ENCODE measurements at regions not wholly inside any gene's neighbourhood (a gene's known extent, or its start where the extent isn't known, plus 50 kb on each side); places are given as distances from the start of the nearest gene placed in this dataset.

- H3K36me3 ChIP-seq (ENCODE audit: control insufficient read depth, insufficient read depth, low read length) = no peaks in the 10 kb centered on the region
- no peak overlapping the region for H3K27ac ChIP-seq (ENCODE audit: low read depth, low read length)
- no peaks in the 10 kb centered on the region for H3K4me1 ChIP-seq (ENCODE audit: control insufficient read depth, insufficient read depth, low read length)
- H3K4me3 ChIP-seq (ENCODE audit: low read depth, low read length) = no peak overlapping the region
- H3K9me3 ChIP-seq (ENCODE audit: control insufficient read depth, insufficient read depth, low read length) = peaks cover 9% of the 10 kb centered on the region
- H3K9ac ChIP-seq (ENCODE audit: low read depth, low read length) = no peak overlapping the region
- no peaks in the 10 kb centered on the region for H3K27me3 ChIP-seq (ENCODE audit: control insufficient read depth, insufficient read depth, low read length)
Observed at GRCh38 chr18:61727241-61728193, 165.3 kb downstream of the RNF152 start.

GRCh38 chr18:61724532-61724931, 168.3 kb downstream of the RNF152 start:
- Histone ChIP-seq H3K27me3 (ENCODE audit: control insufficient read depth, insufficient read depth, low read length) (no peaks in the 10 kb centered on the region), H3K27ac (ENCODE audit: low read depth, low read length) (no peak overlapping the region), H3K9me3 (ENCODE audit: control insufficient read depth, insufficient read depth, low read length) (peaks cover 9% of the 10 kb centered on the region), H3K9ac (ENCODE audit: low read depth, low read length) (no peak overlapping the region), H3K4me1 (ENCODE audit: control insufficient read depth, insufficient read depth, low read length) (peaks cover 8% of the 10 kb centered on the region), H3K36me3 (ENCODE audit: control insufficient read depth, insufficient read depth, low read length) (no peaks in the 10 kb centered on the region), H3K4me3 (ENCODE audit: low read depth, low read length) (no peak overlapping the region)

- Histone ChIP-seq H3K27me3 (ENCODE audit: control insufficient read depth, insufficient read depth, low read length) (no peaks in the 10 kb centered on the region), H3K4me1 (ENCODE audit: control insufficient read depth, insufficient read depth, low read length) (peaks cover 19% of the 10 kb centered on the region), H3K36me3 (ENCODE audit: control insufficient read depth, insufficient read depth, low read length) (no peaks in the 10 kb centered on the region), H3K9ac (ENCODE audit: low read depth, low read length) (no peak overlapping the region), H3K4me3 (ENCODE audit: low read depth, low read length) (no peak overlapping the region), H3K27ac (ENCODE audit: low read depth, low read length) (no peak overlapping the region), H3K9me3 (ENCODE audit: control insufficient read depth, insufficient read depth, low read length) (peaks cover 9% of the 10 kb centered on the region)
Observed at GRCh38 chr18:61722247-61722646, 170.6 kb downstream of the RNF152 start.

GRCh38 chr18:61720496-61720895, 172.3 kb downstream of the RNF152 start:
- Histone ChIP-seq H3K27me3 (ENCODE audit: control insufficient read depth, insufficient read depth, low read length) (no peaks in the 10 kb centered on the region), H3K27ac (ENCODE audit: low read depth, low read length) (no peak overlapping the region), H3K9ac (ENCODE audit: low read depth, low read length) (no peak overlapping the region), H3K36me3 (ENCODE audit: control insufficient read depth, insufficient read depth, low read length) (no peaks in the 10 kb centered on the region), H3K4me1 (ENCODE audit: control insufficient read depth, insufficient read depth, low read length) (peaks cover 19% of the 10 kb centered on the region), H3K9me3 (ENCODE audit: control insufficient read depth, insufficient read depth, low read length) (no peaks in the 10 kb centered on the region), H3K4me3 (ENCODE audit: low read depth, low read length) (no peak overlapping the region)

GRCh38 chr18:61719671-61720070, 173.1 kb downstream of the RNF152 start:
- no peak overlapping the region for H3K27ac ChIP-seq (ENCODE audit: low read depth, low read length)
- H3K4me3 ChIP-seq (ENCODE audit: low read depth, low read length) = no peak overlapping the region
- H3K36me3 ChIP-seq (ENCODE audit: control insufficient read depth, insufficient read depth, low read length) = no peaks in the 10 kb centered on the region
- H3K4me1 ChIP-seq (ENCODE audit: control insufficient read depth, insufficient read depth, low read length) = peaks cover 19% of the 10 kb centered on the region
- H3K9ac ChIP-seq (ENCODE audit: low read depth, low read length) = no peak overlapping the region
- H3K27me3 ChIP-seq (ENCODE audit: control insufficient read depth, insufficient read depth, low read length) = no peaks in the 10 kb centered on the region
- no peaks in the 10 kb centered on the region for H3K9me3 ChIP-seq (ENCODE audit: control insufficient read depth, insufficient read depth, low read length)

- H3K36me3 ChIP-seq (ENCODE audit: control insufficient read depth, insufficient read depth, low read length) = no peaks in the 10 kb centered on the region
- H3K4me1 ChIP-seq (ENCODE audit: control insufficient read depth, insufficient read depth, low read length) = peaks cover 19% of the 10 kb centered on the region
- H3K9me3 ChIP-seq (ENCODE audit: control insufficient read depth, insufficient read depth, low read length) = no peaks in the 10 kb centered on the region
- H3K27ac ChIP-seq (ENCODE audit: low read depth, low read length) = no peak overlapping the region
- no peaks in the 10 kb centered on the region for H3K27me3 ChIP-seq (ENCODE audit: control insufficient read depth, insufficient read depth, low read length)
- H3K9ac ChIP-seq (ENCODE audit: low read depth, low read length) = no peak overlapping the region
- no peak overlapping the region for H3K4me3 ChIP-seq (ENCODE audit: low read depth, low read length)
Observed at GRCh38 chr18:61718944-61719343, 173.9 kb downstream of the RNF152 start.

- Histone ChIP-seq H3K36me3 (ENCODE audit: control insufficient read depth, insufficient read depth, low read length) (no peaks in the 10 kb centered on the region), H3K27me3 (ENCODE audit: control insufficient read depth, insufficient read depth, low read length) (no peaks in the 10 kb centered on the region), H3K4me3 (ENCODE audit: low read depth, low read length) (no peak overlapping the region), H3K27ac (ENCODE audit: low read depth, low read length) (no peak overlapping the region), H3K9me3 (ENCODE audit: control insufficient read depth, insufficient read depth, low read length) (no peaks in the 10 kb centered on the region), H3K9ac (ENCODE audit: low read depth, low read length) (no peak overlapping the region), H3K4me1 (ENCODE audit: control insufficient read depth, insufficient read depth, low read length) (peaks cover 10% of the 10 kb centered on the region)
Observed at GRCh38 chr18:61714421-61714820, 178.4 kb downstream of the RNF152 start.

- Histone ChIP-seq H3K27ac (ENCODE audit: low read depth, low read length) (no peak overlapping the region), H3K27me3 (ENCODE audit: control insufficient read depth, insufficient read depth, low read length) (0 out of 2 replicates have a peak, but pooled peaks cover 2% of the 10 kb centered on the region), H3K4me1 (ENCODE audit: control insufficient read depth, insufficient read depth, low read length) (peaks cover under 1% of the 10 kb centered on the region), H3K36me3 (ENCODE audit: control insufficient read depth, insufficient read depth, low read length) (no peaks in the 10 kb centered on the region), H3K9me3 (ENCODE audit: control insufficient read depth, insufficient read depth, low read length) (no peaks in the 10 kb centered on the region), H3K9ac (ENCODE audit: low read depth, low read length) (no peak overlapping the region), H3K4me3 (ENCODE audit: low read depth, low read length) (no peak overlapping the region)
Observed at GRCh38 chr18:61713502-61713901, 179.3 kb downstream of the RNF152 start.

- H3K9me3 ChIP-seq (ENCODE audit: control insufficient read depth, insufficient read depth, low read length) = no peaks in the 10 kb centered on the region
- peak overlapping the region; percentile 48 for H3K27ac ChIP-seq (ENCODE audit: low read depth, low read length)
- no peak overlapping the region for H3K4me3 ChIP-seq (ENCODE audit: low read depth, low read length)
- H3K36me3 ChIP-seq (ENCODE audit: control insufficient read depth, insufficient read depth, low read length) = no peaks in the 10 kb centered on the region
- peaks cover 6% of the 10 kb centered on the region; the same call in 1 of the 2 replicates for H3K27me3 ChIP-seq (ENCODE audit: control insufficient read depth, insufficient read depth, low read length)
- no peak overlapping the region for H3K9ac ChIP-seq (ENCODE audit: low read depth, low read length)
- H3K4me1 ChIP-seq (ENCODE audit: control insufficient read depth, insufficient read depth, low read length) = no peaks in the 10 kb centered on the region
Observed at GRCh38 chr18:61710082-61710620, 182.7 kb downstream of the RNF152 start.

- Histone ChIP-seq H3K9me3 (ENCODE audit: control insufficient read depth, insufficient read depth, low read length) (no peaks in the 10 kb centered on the region), H3K27ac (ENCODE audit: low read depth, low read length) (no peak overlapping the region), H3K9ac (ENCODE audit: low read depth, low read length) (no peak overlapping the region), H3K36me3 (ENCODE audit: control insufficient read depth, insufficient read depth, low read length) (no peaks in the 10 kb centered on the region), H3K27me3 (ENCODE audit: control insufficient read depth, insufficient read depth, low read length) (peaks cover 6% of the 10 kb centered on the region; the same call in 1 of the 2 replicates), H3K4me3 (ENCODE audit: low read depth, low read length) (no peak overlapping the region), H3K4me1 (ENCODE audit: control insufficient read depth, insufficient read depth, low read length) (0 out of 2 replicates have a peak, but pooled peaks cover under 1% of the 10 kb centered on the region)
Observed at GRCh38 chr18:61706276-61706915, 186.4 kb downstream of the RNF152 start.

GRCh38 chr18:61703508-61703907, 189.3 kb downstream of the RNF152 start:
- H3K27me3 ChIP-seq (ENCODE audit: control insufficient read depth, insufficient read depth, low read length) = peaks cover 3% of the 10 kb centered on the region; the same call in 1 of the 2 replicates
- H3K36me3 ChIP-seq (ENCODE audit: control insufficient read depth, insufficient read depth, low read length) = no peaks in the 10 kb centered on the region
- 0 out of 2 replicates have a peak, but pooled peaks cover 2% of the 10 kb centered on the region for H3K4me1 ChIP-seq (ENCODE audit: control insufficient read depth, insufficient read depth, low read length)
- no peaks in the 10 kb centered on the region for H3K9me3 ChIP-seq (ENCODE audit: control insufficient read depth, insufficient read depth, low read length)
- no peak overlapping the region for H3K4me3 ChIP-seq (ENCODE audit: low read depth, low read length)
- no peak overlapping the region for H3K9ac ChIP-seq (ENCODE audit: low read depth, low read length)
- no peak overlapping the region for H3K27ac ChIP-seq (ENCODE audit: low read depth, low read length)
